ENCODE measurements at regions not wholly inside any gene's neighbourhood (a gene's known extent, or its start where the extent isn't known, plus 50 kb on each side); places are given as distances from the start of the nearest gene placed in this dataset.

DNA sequence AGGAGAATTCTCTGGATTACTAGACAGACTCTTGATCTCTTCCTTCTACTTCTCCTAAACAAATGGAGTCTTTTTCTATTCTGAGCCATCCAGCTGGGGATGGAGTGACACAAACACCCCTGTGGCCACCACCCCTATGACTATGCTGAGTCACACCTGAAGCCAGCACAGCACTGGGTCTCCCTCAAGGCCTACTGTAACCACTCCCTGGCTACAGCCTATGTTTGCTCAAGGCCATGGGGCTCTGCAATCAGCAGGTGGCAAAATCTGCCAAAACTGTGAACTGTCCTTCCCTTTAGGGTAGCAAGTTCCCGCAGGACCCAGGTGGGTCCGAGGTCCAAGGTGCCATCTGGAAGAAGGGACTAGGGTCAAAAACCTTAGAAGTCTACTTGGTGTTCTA lies 132.3 kb downstream of the TINAG start:
- no peak for DNase-seq (ENCODE audit: low read depth in 2 of 2)

DNA sequence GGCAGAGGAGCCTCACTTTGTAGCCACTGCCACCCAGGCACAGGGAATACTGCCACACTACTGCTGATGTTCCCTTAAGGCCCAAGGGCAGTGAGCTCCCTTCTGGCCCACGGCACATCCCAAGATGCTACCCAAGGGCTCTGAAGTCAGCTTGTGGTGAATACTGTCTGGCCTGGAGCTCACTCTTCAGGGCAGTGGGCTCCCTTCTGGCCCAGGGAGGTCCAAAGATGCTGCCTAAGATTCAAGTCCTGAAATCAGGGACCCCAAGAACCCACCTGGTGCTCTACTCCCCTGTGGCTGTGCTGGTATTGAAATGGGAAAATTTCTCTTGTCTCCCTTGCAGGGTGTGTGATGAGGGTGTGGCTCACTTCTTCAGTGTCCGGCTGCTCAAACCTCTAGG lies 132.8 kb downstream of the TINAG start:
- DNase-seq (ENCODE audit: low read depth in 2 of 2), result no peak

DNA sequence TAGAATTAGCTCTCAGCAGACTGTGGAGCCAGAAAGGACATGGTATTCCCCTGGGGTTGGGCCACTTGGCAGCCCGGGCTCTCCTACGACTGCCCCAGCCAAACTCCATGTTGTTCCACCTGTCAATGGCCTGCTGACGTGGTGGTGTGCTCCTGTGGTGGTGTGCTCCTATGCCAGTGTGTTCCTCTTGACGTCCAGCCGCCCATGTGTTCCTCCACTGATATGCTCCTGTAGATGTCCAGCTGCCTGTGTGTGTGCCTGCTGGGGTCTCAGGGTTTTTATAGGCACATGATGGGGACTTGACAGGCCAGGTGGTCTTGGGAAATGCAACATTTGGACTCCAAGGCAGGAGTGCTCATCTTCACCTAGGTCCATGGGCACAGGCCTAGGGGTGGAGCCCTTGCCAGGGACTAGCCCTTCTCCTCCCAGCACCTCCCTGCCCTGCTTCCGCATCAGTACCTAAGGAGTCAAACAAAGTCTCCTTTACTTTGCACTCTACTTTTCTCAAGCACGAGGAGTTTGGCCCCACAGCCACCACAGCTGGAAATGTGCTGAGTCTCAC lies 133.5 kb downstream of the TINAG start:
- no peak for DNase-seq (ENCODE audit: low read depth in 2 of 2)

DNA sequence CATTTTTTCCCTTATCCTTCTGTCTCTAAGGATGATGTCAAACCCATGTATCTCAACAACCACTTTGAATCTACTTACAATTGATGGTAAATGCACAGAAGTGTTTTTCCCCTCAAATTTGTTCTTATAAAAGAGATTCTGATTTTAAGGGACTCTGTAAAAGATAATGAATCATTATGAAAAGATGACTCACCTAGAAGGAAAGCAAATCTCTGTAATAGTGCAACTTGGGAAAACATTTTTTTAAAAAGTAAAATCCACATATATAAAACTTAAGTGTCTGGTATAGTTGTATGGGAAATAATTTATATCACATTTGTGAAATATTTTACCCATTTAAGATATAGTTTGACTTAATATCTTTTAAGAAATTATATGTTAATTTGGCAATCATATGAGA lies 137.0 kb downstream of the TINAG start:
- DNase-seq (ENCODE audit: low read depth in 2 of 2), result no peak

DNA sequence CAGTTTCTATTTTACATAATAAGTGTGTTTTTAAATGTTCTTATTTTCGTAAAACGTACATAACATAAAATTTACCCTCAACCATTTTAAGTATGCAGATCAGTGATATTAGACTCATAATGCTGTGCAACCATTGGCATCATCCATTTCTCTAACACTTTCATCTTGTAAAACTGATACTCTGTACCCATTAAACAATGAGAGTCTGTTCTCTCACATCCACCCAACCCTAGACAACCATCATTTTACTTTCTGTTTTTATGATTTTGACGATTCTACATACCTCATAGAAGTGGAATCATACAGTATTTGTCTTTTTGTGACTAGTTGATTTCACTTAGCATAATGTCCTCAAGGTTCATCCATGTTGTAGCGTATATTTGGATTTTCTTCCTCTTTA lies 140.4 kb downstream of the TINAG start:
- no peak for DNase-seq (ENCODE audit: low read depth in 2 of 2)

DNA sequence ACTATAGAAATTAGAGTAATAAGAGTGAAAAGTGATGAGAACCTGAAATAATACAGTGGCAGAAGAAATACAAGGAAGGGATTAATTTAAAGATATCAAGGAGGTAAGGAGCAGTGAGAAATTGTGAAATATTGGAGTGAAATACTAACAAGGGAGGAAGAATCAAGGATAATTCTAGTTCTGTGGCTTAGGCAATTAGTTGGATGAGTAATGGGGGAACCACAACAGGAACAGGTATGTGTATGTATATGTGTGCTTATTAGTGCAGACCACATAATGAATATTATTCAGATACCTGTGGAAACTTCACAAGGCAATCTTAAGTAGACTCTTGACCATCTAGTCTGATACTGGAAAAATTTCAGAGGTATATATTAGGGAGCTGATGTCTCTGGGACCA lies 143.3 kb downstream of the TINAG start:
- no peak for DNase-seq (ENCODE audit: low read depth in 2 of 2)

DNA sequence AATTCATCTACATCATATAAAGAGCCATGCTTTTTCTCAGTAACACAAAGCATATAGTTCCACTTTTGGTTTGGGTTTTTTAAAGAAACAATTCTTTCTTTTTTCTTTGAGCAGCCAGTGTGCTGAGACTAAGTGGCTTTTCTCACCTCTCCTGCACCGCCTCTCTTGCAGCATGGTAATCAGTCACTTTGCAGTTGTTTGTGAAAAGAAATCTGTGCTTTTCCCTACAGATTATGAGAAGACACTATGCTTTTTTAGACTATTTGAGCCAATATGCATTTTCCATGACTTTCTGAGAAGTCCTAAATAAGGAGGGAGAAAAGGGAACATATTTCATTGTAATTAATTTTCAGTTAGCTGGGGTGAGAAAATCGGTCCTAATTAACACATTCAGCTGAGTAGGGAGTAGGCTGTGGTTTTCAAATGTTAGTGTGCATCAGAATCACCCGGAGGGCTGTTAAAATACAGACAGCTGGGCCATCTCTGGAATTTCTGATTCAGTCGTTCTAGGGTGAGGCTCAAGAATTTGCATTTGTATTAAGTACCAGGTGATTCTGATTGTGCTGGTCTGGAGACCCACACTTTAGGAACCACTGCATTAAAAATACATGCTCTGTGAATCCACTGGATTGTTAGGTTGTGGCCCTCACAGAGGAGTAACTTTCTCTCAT lies 155.2 kb downstream of the TINAG start:
- DNase-seq (ENCODE audit: low read depth in 2 of 2), result no peak

DNA sequence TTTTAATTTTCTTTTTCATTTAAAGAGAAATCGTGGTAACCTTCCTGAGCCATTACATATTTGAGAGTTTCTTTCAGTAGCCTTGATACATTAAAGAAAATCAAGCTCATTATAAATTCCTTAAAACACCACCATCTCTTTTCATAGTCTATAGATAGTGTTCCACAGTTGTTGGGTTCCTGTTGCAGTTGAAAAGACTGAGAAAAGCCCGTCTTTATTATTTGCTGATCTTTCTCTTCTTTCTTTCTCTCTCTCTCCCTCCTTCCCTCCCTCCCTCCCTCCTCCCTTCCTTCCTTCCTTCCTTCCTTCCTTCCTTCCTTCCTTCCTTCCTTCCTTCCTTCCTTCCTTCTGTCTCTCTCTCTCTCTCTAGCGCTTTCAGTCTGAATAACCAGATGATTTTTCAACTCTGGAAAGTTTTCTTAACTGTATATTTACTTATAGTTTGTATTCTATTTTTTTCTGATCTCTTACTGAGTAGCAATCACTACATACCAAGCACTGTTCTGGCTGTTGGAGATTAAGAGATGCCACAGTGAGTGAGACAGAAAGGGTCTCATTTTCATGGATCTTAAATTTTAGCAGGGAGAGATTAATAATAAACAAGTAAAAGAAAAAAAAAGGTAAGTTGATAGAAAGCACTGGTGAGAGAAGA lies 157.5 kb downstream of the TINAG start:
- DNase-seq (ENCODE audit: low read depth in 2 of 2), result no peak

DNA sequence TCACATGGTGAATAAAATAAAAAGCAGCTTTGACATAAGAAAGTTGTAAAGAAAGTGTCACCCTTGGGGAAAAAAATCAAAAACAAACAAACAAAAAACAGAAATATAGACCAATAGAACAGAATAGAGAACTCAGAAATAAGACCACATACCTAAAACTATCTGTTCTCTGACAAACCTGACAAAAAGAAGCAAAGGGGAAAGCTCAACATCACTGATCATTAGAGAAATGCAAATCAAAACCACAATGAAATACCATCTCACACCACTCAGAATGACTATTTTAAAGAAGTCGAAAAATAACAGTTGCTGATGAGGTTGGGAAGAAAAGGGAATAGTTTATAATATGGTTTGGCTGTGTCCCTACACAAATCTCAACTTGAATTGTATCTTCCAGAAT lies 159.1 kb downstream of the TINAG start:
- DNase-seq (ENCODE audit: low read depth in 2 of 2), result no peak

DNA sequence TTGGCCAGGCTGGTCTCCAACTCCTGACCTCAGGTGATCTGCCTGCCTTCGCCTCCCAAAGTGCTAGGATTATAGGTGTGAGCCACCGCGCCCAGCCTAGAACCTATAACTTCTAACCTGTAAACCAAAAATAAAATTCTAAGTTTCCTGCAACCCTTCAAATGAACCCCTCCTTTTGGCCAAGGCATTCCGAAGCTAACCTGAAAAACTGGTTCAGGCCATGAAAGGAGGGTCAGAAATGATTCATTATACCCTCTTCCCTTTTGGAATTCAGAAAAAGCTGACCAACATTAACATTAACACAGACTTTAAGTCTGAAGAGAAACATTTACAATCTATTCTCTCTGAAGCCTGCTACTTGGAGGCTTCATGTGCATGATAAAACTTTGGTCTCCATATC lies 165.1 kb downstream of the TINAG start:
- no peak for DNase-seq (ENCODE audit: low read depth in 2 of 2)

DNA sequence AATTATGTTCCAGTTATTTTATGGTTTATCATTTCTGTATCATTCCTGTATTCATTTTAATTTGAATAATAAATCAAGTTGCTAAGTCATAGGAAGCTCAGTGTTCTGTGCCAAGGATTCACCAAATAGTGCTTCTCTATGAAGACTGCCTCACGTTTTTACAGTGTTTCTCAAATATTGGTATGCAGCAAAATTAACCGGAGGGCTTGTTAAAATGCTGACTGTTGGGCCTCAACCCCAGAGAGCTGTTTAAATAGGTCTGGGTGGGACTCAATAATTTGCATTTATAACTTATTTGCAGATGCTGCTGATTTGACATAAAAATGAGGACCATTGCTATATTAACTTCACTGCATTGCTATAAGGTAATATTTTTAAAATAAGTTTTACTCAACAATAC lies 166.7 kb downstream of the TINAG start:
- DNase-seq (ENCODE audit: low read depth in 2 of 2), result no peak

DNA sequence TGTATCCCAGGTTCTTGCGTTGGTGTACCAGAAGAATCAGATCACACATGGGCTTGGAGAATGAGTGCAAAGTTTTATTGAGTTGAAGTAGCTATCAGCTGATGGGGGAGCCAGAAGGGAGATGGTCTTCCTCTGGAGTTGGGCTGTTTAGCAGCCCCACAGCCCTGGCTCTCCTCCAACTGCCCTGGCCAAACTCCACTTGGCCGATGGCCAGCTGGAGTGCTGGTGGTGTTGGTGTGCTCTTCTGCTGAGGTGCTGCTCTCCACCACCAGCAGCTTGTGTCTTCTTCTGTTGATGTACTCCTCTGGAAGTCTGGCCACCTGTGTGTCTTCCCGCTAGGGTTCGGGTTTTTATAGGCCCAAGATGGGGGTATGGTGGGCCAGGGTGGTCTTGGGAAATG lies 172.8 kb downstream of the TINAG start:
- no peak for DNase-seq (ENCODE audit: low read depth in 2 of 2)

DNA sequence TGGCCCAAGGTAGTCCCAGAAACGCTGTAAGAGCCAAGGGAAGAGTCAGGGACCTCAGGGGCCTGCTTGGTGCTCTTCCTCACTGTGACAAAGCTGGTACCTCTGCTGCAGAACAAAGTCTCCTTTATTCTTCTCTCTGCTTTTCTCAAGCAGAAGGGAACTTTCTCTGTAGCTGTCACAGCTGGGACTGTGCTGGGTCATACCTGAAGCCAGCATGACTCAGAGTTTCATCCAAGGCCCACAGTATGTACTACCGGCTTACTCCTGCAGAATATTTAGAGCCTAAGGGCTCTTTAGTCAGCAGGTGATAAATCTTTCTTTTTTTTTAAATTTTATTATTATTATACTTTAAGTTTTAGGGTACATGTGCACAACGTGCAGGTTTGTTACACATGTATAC lies 183.2 kb downstream of the TINAG start:
- DNase-seq (ENCODE audit: low read depth in 2 of 2), result no peak

DNA sequence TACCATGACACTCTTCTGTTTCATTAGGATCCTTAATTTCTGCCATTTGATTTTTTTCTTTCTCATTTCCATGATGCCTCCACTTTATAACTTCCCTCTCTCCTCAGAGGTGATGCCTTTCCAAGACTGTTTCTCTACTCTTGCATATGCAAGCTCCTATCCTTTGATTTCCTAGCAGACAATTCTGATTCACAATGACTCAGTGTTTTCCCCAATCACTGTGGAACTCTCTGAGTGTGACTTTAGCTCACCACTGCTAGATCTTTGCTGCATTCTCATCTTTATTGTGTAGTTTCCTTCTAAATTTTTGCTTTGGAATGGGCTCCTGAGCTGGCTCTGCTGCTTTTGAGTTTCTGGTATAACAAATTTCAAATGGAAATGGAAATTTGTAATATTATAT lies 184.9 kb downstream of the TINAG start:
- no peak for DNase-seq (ENCODE audit: low read depth in 2 of 2)

DNA sequence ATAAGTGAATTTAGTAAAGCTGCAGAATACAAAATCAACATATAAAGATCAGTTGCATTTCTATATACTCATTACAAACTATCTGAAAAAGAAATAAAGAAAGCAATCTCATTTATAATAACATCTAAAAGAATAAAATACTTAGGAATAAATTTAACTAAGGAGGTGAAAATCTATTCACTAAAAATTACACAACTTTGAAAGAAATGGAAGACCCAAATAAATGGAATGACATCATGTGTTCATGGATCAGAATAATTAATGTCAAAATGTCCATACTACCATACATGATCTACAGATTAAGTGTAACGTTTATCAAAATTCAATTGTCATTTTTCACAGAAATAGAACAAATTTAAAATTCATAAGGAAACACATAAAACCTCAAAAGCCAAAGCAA lies 194.9 kb downstream of the TINAG start:
- DNase-seq (ENCODE audit: low read depth in 2 of 2), result no peak

DNA sequence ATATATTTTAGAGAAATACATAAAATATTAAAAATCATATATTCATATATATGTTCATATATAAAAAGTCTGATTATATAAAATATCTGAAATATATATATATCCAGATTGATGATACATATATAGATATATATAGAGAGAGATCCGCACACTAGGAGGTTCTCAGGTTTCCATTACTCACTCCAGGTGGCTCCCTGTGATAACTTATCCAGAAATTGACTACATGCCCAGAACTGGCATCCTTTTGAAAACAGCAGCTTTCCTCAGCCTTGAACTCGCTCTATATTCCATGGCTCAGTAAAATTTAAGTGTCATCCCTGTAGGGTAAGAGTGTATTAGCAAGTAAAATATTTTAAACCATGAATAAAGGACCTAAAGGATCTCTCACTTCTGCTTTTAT lies 206.8 kb downstream of the TINAG start:
- no peak for DNase-seq (ENCODE audit: low read depth in 2 of 2)

DNA sequence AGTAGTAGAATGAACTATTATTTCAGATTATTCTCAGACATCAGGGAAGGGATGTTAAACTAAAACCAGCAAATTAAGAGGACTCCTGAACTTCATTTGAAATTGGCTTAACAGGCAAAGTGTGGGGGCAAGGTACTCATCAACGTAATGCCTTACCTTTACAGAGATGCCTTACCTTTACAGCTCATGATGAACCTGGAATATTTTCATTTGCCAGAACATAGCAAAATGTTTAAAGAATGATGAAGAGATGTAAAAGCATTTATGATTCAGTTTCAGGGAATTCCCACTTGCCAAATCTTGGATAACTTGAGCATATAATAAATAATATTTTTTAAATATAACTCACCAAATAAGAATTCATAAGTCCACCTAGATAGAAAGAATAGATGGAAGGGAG lies 207.5 kb downstream of the TINAG start:
- DNase-seq (ENCODE audit: low read depth in 2 of 2), result no peak

DNA sequence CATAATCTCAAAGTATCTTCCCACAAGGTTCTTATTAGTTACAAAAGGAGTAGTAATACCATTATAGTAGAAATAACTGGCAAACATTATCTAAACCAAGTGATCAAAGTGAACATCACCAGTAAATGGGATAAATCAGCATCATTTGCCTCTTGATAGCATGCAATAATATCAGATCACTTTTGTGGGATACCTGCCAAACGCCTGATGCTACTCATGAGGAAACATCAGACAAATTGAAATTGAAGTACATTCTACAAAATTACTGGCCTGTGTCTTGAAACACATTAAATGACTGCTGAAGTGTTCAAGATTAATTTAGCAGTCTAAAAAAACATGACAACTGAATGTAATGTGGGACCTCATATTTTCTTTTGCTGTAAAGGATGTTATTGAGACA lies 208.1 kb downstream of the TINAG start:
- DNase-seq (ENCODE audit: low read depth in 2 of 2), result no peak

DNA sequence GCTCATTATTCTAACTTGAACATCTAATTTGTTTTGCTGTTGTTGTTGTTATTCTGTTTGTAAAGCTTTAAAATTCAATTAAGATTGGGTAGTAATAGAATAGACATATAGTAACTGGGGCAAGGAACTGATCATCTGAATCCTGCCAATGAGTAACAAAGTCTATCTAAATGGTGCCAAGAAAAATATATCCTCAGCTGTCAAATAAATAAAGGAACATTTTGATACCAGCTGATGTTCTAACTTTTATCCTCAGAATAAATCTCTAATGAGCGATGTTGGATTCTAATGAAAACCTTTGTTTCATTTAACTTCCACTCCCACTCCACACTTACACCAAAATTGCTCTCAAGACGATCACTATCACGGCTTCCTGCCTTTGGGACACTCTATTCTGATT lies 210.9 kb downstream of the TINAG start:
- no peak for DNase-seq (ENCODE audit: low read depth in 2 of 2)

DNA sequence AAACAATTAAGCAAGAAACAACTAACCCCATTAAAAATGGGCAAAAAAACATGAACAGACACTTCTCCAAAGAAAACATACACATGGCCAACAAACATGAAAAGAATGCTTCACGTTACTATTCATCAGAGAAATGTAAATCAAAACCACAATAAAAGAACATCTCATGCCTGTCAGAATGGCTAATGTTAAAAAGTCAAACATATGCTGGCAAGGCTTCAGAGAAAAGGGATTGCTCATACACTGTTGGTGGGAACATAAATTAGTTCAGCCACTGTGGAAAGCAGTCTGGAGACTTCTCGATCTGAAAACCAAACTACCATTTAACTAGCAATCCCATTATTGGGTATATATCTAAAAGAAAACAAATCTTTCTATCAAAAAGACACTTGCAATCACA lies 217.5 kb downstream of the TINAG start:
- DNase-seq (ENCODE audit: low read depth in 2 of 2), result no peak

DNA sequence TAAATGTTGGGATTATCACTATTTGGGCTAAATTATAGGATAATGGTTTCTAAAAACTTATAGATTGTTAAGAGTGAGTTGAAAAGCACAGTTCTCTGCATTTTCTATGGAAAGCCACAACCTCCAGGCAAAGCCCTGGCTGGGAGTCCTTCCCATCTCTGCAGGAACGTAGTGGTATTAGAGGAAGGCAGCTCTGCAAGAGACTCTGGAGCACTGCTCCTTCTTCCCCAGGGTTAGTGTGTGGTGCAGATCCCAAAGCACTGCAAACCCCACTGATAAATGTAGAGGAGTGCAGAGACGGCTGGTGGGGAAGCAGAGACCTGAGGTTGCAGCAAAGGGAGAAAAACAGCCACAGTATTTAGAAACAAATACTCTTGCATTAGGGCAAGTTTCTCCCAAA lies 225.3 kb downstream of the TINAG start:
- no peak for DNase-seq (ENCODE audit: low read depth in 2 of 2)

DNA sequence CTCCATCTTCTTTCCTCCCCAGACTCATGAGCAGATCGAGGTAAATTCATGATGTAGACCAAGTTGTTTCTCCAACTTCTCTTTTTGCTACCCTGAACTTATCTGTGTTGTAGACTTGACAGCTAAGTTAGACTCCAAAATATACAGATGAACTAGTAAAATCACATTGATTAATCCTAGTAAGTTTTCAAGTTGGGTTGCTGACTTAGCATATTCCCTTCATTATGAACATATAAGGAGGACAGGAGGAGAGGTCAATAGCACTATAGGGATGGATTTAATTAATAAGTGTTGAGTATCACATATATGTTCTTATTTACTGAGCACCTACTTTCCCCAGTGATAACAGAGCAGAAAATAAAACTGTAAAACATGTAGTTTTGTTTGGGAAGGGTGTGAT lies 227.3 kb downstream of the TINAG start:
- no peak for DNase-seq (ENCODE audit: low read depth in 2 of 2)

DNA sequence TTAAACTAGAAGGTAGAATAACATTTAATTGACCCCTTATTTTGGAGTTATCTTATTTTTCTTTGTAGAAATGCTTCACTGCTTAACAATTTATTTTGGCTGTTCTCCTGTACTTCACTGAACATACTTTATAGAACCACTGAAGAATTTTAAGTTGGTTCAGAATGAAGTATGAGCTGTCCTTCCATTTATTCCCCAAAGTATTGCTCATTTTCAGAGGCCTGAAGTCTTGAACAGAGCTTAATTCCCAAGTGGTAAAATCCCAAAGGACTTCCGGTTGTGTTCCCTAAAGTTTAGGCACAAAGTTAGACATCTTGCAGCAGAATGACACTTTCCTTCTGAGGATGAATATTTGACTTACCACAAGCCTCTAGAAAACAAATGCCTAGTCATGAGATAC lies 233.3 kb downstream of the TINAG start:
- no peak for DNase-seq (ENCODE audit: low read depth in 2 of 2)

DNA sequence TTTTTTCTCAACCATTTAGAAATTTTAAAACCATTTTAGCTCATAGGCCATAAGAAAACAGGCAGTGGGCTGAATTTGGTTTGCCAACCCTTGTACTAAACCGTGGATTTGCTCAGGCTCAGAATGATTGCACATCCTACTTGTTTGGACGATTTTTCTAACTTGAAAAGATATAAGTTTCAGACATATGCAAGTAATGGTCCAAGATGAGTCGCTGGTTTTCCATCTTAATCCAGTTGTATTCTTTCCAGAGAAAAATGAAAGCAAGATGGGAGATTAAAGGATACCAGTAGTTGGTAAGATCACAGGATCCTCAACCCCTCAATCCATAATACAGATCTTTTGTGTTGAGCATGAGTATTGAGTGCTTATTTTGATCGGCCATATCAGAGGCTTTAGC lies 250.9 kb downstream of the TINAG start:
- DNase-seq (ENCODE audit: low read depth in 2 of 2), result no peak

Data from stimulated activated CD8-positive, alpha-beta memory T cell treated with anti-CD3 and anti-CD28 coated beads, Interleukin-7, amount 100 ng/mL, for 4 hours (primary cell).